ENCODE measurements at regions not wholly inside any gene's neighbourhood (a gene's known extent, or its start where the extent isn't known, plus 50 kb on each side); places are given as distances from the start of the nearest gene placed in this dataset.

- DNase-seq (ENCODE audit: low spot score) (no peak), ATAC-seq (no peak)
- Mint-ChIP-seq H3K9me3 (no peaks in the 10 kb centered on the region), H3K4me3 (peak overlapping the region; percentile 62), H3K27ac (peak overlapping the region in 1 of 2 donors; percentile 49), H3K4me1 (ENCODE audit: low read depth in 2 of 2) (peaks cover 7 to 11% of the 10 kb centered on the region in 2 donors), H3K36me3 (no peaks in the 10 kb centered on the region), H3K27me3 (no peaks in the 10 kb centered on the region)
Observed at GRCh38 chr21:23886828-23887724, 1720.2 kb downstream of the MRPL39 start.

- Mint-ChIP-seq H3K9me3 (peaks cover 3% of the 10 kb centered on the region), H3K27ac (no peak overlapping the region), H3K4me3 (no peak overlapping the region), H3K4me1 (ENCODE audit: low read depth in 2 of 2) (peaks cover 0 to 2% of the 10 kb centered on the region in 2 donors), H3K36me3 (no peaks in the 10 kb centered on the region), H3K27me3 (no peaks in the 10 kb centered on the region)
- DNase-seq (ENCODE audit: low spot score) (no peak), ATAC-seq (no peak)
Observed at GRCh38 chr21:23881783-23882182, 1725.5 kb downstream of the MRPL39 start.

GRCh38 chr21:23876925-23877558 lies 1730.2 kb downstream of the MRPL39 start:
- Mint-ChIP-seq H3K4me1 (ENCODE audit: low read depth in 2 of 2) (no peaks in the 10 kb centered on the region), H3K4me3 (no peak overlapping the region), H3K9me3 (peaks cover 3% of the 10 kb centered on the region), H3K27ac (no peak overlapping the region), H3K27me3 (no peaks in the 10 kb centered on the region), H3K36me3 (no peaks in the 10 kb centered on the region)
- ATAC-seq (no peak), DNase-seq (ENCODE audit: low spot score) (no peak)

DNA sequence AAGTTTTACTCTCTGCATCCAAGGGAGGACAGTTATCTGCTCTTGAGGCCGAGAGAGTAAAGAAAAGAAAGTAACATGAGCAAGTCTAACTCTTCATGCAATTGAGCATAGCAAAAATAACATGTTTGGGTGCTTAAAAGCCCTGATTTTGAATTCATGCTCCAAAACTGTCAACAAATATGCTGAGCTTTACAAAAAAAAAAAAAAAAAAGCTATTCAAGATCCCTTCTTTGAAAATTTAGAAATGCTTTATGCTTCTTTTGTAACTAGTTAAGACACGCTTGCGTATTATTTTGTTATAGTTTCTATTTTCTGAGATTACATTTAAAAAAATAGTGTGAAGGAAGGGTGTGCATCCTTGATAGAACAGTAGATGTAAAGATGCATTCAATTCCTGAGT lies 1733.0 kb downstream of the MRPL39 start:
- H3K9me3 Mint-ChIP-seq = no peaks in the 10 kb centered on the region
- no peaks in the 10 kb centered on the region for H3K36me3 Mint-ChIP-seq
- ATAC-seq = no peak
- H3K4me1 Mint-ChIP-seq (ENCODE audit: low read depth in 2 of 2) = no peaks in the 10 kb centered on the region
- no peak for DNase-seq (ENCODE audit: low spot score)
- no peaks in the 10 kb centered on the region for H3K27me3 Mint-ChIP-seq
- H3K27ac Mint-ChIP-seq = no peak overlapping the region
- H3K4me3 Mint-ChIP-seq = no peak overlapping the region

- peaks cover 13 to 16% of the 10 kb centered on the region in 2 donors for H3K4me1 Mint-ChIP-seq (ENCODE audit: low read depth in 2 of 2)
- ATAC-seq = no peak
- H3K27ac Mint-ChIP-seq = peak overlapping the region; percentile 47 to 54
- no peaks in the 10 kb centered on the region for H3K36me3 Mint-ChIP-seq
- peak overlapping the region; percentile 16 for H3K4me3 Mint-ChIP-seq
- H3K9me3 Mint-ChIP-seq = no peaks in the 10 kb centered on the region
- H3K27me3 Mint-ChIP-seq = no peaks in the 10 kb centered on the region
- no peak for DNase-seq (ENCODE audit: low spot score)
Observed at GRCh38 chr21:23861911-23862504, 1745.3 kb downstream of the MRPL39 start.

DNA sequence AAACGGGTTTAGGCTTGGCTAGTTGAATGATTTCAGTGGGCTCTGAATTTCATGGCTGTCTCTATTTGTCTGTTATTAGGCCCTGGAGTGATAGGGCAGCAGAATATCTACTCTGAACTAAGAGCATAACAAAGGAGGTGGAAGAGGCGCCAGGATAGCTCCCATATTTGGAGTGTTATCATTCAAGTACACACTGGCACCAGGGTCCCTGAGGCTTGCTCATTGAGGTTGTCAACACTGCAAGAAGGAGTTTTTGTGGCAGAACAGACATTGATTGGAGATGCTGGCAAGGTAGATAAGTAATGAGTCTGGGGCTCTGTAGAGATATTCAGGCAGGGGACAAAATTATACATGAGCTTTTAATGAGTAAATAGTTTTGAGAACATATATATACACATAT lies 1748.4 kb downstream of the MRPL39 start:
- DNase-seq (ENCODE audit: low spot score) (no peak), ATAC-seq (no peak)
- H3K36me3 Mint-ChIP-seq = no peaks in the 10 kb centered on the region
- H3K4me3 Mint-ChIP-seq = no peak overlapping the region
- H3K27me3 Mint-ChIP-seq = no peaks in the 10 kb centered on the region
- no peaks in the 10 kb centered on the region for H3K9me3 Mint-ChIP-seq
- no peak overlapping the region for H3K27ac Mint-ChIP-seq
- H3K4me1 Mint-ChIP-seq (ENCODE audit: low read depth in 2 of 2) = peaks cover 13 to 20% of the 10 kb centered on the region in 2 donors

DNA sequence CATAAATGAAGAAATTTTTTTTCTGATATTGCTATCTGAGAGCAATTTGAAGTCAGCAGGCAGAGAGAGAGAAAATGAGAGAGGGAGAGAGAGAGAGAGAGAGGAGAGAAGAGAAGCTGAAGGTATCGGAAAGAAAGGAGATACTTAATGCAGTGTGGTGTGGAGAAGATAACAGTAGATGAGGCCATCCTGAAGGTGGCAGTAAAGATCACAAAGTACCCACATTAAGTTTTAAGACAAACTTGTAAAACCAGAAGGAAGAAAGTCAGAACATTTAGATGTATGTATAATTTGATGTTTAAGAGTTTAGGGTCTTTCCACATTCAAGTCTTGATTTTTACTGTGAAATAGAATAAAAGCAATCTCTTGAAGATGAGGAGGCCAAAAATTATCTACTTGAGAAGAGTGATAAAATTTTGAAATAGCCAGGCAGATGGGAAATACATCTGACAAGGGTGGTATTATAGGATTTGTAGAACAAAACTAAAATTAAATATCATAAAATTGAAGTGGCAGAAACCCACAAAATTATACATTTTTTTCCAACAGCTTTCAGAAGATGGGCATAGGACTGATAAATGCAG lies 1753.4 kb downstream of the MRPL39 start:
- Mint-ChIP-seq H3K36me3 (no peaks in the 10 kb centered on the region), H3K4me3 (no peak overlapping the region), H3K4me1 (ENCODE audit: low read depth in 2 of 2) (peaks cover 0 to 10% of the 10 kb centered on the region in 2 donors), H3K27me3 (peaks cover 0 to 2% of the 10 kb centered on the region in 2 donors), H3K9me3 (no peaks in the 10 kb centered on the region), H3K27ac (no peak overlapping the region)
- ATAC-seq (no peak), DNase-seq (ENCODE audit: low spot score) (no peak)

GRCh38 chr21:23837564-23837963 lies 1769.7 kb downstream of the MRPL39 start:
- Mint-ChIP-seq H3K27me3 (no peaks in the 10 kb centered on the region), H3K4me1 (ENCODE audit: low read depth in 2 of 2) (no peaks in the 10 kb centered on the region), H3K36me3 (peaks cover 6% of the 10 kb centered on the region), H3K27ac (no peak overlapping the region), H3K4me3 (no peak overlapping the region), H3K9me3 (peaks cover 9% of the 10 kb centered on the region)
- DNase-seq (ENCODE audit: low spot score) = no peak
- no peak for ATAC-seq

DNA sequence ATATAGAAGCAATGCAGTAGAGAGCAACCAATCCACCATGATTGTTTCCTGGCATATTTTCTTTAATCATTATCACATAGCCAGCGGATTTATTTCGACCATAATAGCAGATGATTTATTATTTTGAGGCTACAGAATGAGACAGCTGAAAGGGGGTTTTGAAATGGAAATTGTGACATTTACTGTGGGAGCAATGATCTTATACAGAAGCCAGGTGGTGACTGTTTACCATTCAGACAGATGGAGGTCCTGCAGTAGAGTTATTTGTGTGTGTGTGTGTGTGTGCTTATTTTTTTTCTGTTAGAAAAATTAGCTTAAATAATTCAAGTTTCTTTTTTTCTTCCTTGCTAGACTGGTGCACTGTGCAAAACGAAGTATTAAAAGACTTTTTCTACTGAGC lies 1784.5 kb downstream of the MRPL39 start:
- H3K4me3 Mint-ChIP-seq = no peak overlapping the region
- H3K27me3 Mint-ChIP-seq = no peaks in the 10 kb centered on the region
- no peaks in the 10 kb centered on the region for H3K4me1 Mint-ChIP-seq (ENCODE audit: low read depth in 2 of 2)
- H3K36me3 Mint-ChIP-seq = peaks cover 9% of the 10 kb centered on the region
- no peak overlapping the region for H3K27ac Mint-ChIP-seq
- H3K9me3 Mint-ChIP-seq = no peaks in the 10 kb centered on the region
- DNase-seq (ENCODE audit: low spot score) (no peak), ATAC-seq (no peak)

DNA sequence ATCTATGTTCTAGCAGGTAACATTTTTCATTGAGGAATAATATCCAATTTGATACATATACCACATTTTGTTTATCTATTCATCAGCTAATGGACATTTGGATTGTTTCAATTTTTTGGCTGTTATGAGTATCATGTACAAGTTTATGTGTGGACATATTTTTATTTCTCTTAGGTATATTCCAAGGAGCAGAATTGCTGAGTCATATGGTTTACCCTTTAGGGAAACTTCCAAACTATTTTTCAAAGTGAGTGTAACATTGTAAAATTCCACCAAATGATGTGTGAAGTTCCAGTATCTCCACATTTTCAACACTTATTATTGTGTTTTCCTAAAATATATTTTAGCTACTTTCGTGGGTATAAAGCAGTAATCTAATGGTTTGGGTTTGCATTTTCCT lies 1789.9 kb downstream of the MRPL39 start:
- H3K27ac Mint-ChIP-seq = no peak overlapping the region
- ATAC-seq (no peak), DNase-seq (ENCODE audit: low spot score) (no peak)
- no peak overlapping the region for H3K4me3 Mint-ChIP-seq
- H3K4me1 Mint-ChIP-seq (ENCODE audit: low read depth in 2 of 2) = no peaks in the 10 kb centered on the region
- H3K9me3 Mint-ChIP-seq = no peaks in the 10 kb centered on the region
- no peaks in the 10 kb centered on the region for H3K27me3 Mint-ChIP-seq
- H3K36me3 Mint-ChIP-seq = peaks cover 9% of the 10 kb centered on the region

DNA sequence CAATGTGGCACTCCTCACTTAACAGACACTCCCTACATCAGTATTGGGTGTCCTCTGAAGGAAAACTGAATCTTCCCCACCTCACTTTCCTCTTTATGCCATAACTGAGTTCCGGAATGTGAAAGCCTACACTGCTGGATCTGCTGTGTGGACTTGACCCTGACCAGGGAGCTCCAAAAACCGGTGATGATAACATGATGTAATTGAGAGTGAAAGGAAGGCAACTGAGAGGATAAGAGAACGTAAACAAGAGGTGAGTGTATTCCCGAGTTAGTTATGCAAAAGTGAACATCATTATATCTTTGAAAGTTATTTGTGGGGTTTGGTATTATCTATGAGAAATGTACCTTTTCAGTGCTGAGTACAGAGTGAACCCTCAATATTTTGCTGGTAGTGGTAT lies 1794.8 kb downstream of the MRPL39 start:
- Mint-ChIP-seq H3K4me1 (ENCODE audit: low read depth in 2 of 2) (no peaks in the 10 kb centered on the region), H3K27me3 (no peaks in the 10 kb centered on the region), H3K4me3 (no peak overlapping the region), H3K9me3 (peaks cover 2% of the 10 kb centered on the region), H3K27ac (no peak overlapping the region), H3K36me3 (no peaks in the 10 kb centered on the region)
- no peak for ATAC-seq
- no peak for DNase-seq (ENCODE audit: low spot score)

GRCh38 chr21:23811805-23812204 lies 1795.5 kb downstream of the MRPL39 start:
- Mint-ChIP-seq H3K4me3 (no peak overlapping the region), H3K36me3 (no peaks in the 10 kb centered on the region), H3K9me3 (peaks cover 2% of the 10 kb centered on the region), H3K27ac (no peak overlapping the region), H3K27me3 (no peaks in the 10 kb centered on the region), H3K4me1 (ENCODE audit: low read depth in 2 of 2) (no peaks in the 10 kb centered on the region)
- DNase-seq (ENCODE audit: low spot score) (no peak), ATAC-seq (no peak)

DNA sequence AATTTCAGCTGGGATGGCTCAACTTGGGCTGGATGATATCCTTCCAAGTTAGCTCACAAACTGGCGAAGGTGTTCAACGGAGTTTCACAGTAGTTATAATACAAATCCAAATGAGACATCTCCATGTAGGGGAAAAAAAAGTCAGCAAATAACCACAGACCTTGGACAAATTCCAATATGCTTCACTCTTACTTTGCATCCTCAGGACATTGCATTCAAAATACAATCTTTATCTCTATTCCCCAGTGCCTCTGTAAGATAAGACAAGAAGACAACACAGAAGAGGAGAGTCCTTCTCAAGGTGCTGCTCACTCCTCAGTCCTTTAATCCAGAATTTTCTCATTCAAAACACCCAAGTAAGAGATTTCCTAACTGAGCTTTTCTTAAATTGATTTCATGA lies 1797.7 kb downstream of the MRPL39 start:
- Mint-ChIP-seq H3K27ac (no peak overlapping the region), H3K4me3 (no peak overlapping the region), H3K27me3 (no peaks in the 10 kb centered on the region), H3K36me3 (peaks cover 4% of the 10 kb centered on the region), H3K4me1 (ENCODE audit: low read depth in 2 of 2) (no peaks in the 10 kb centered on the region), H3K9me3 (peaks cover 5% of the 10 kb centered on the region)
- ATAC-seq (no peak), DNase-seq (ENCODE audit: low spot score) (no peak)
